ENCODE measurements at regions not wholly inside any gene's neighbourhood (a gene's known extent, or its start where the extent isn't known, plus 50 kb on each side); places are given as distances from the start of the nearest gene placed in this dataset.

DNA sequence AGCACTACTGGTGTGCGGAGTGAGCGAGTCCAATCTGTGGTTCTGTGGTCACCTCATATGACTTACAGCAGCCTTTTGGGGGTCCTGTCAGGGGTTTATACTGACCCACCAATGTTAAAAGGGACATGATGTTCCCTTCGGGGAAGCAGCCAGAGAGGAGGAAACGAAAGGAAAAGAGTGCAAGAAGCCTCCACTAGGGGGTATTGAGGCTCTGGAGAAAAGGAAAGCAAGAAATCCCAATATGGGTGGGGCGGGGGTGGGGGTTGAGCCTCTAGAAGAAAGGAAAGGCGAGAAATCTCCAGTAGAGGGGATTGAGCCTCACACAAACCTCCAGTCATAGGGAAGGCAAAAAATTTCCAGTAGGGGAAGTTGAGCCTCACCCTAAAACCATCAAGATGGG, 249.3 kb upstream of the ECI2 start:
- H3K4me1 ChIP-seq: peaks cover 0 to 2% (median 0%) of the 10 kb centered on the region in 4 donors

GRCh38 chr6:4383910-4384638, 248.7 kb upstream of the ECI2 start:
- no peak for ATAC-seq (ENCODE audit: low FRiP score in 2 of 2)
- H3K27ac ChIP-seq: no peak overlapping the region
- TF ChIP-seq, protein P1, sequence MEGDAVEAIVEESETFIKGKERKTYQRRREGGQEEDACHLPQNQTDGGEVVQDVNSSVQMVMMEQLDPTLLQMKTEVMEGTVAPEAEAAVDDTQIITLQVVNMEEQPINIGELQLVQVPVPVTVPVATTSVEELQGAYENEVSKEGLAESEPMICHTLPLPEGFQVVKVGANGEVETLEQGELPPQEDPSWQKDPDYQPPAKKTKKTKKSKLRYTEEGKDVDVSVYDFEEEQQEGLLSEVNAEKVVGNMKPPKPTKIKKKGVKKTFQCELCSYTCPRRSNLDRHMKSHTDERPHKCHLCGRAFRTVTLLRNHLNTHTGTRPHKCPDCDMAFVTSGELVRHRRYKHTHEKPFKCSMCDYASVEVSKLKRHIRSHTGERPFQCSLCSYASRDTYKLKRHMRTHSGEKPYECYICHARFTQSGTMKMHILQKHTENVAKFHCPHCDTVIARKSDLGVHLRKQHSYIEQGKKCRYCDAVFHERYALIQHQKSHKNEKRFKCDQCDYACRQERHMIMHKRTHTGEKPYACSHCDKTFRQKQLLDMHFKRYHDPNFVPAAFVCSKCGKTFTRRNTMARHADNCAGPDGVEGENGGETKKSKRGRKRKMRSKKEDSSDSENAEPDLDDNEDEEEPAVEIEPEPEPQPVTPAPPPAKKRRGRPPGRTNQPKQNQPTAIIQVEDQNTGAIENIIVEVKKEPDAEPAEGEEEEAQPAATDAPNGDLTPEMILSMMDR (IDR thresholded peaks at IDR 0.05): no peak
- TF ChIP-seq POLR2A (IDR thresholded peaks at IDR 0.05): no peak
- TF ChIP-seq POLR2AphosphoS5 (IDR thresholded peaks at IDR 0.05): no peak
- no peak for TF ChIP-seq EP300 (IDR thresholded peaks at IDR 0.05)
- H3K4me3 ChIP-seq: no peak overlapping the region
- peaks cover 0 to 2% (median 0%) of the 10 kb centered on the region in 4 donors for H3K4me1 ChIP-seq
- no peak for DNase-seq
- no peaks in the 10 kb centered on the region for H3K36me3 ChIP-seq
- 84 to 89% methylated on average over 11 of the region's 11 CpGs for WGBS, 2 donors
- H3K27me3 ChIP-seq: no peaks in the 10 kb centered on the region
- H3K9me3 ChIP-seq: peaks cover 4 to 27% (median 21%) of the 10 kb centered on the region in 4 donors

More for the DNA sequence above, 249.3 kb upstream of the ECI2 start:
- H3K27ac ChIP-seq: no peak overlapping the region
- peaks cover 4 to 27% (median 21%) of the 10 kb centered on the region in 4 donors for H3K9me3 ChIP-seq
- H3K36me3 ChIP-seq: no peaks in the 10 kb centered on the region
- DNase-seq: no peak
- WGBS, 2 donors: 88 to 91% methylated on average over 6 of the region's 6 CpGs
- H3K4me3 ChIP-seq: no peak overlapping the region
- no peak for ATAC-seq (ENCODE audit: low FRiP score in 2 of 2)
- no peaks in the 10 kb centered on the region for H3K27me3 ChIP-seq
- TF ChIP-seq POLR2AphosphoS5 (IDR thresholded peaks at IDR 0.05) (no peak), EP300 (IDR thresholded peaks at IDR 0.05) (no peak), POLR2A (IDR thresholded peaks at IDR 0.05) (no peak)
- TF ChIP-seq, protein P1 (IDR thresholded peaks at IDR 0.05): no peak

- H3K27ac ChIP-seq: no peak overlapping the region
- H3K36me3 ChIP-seq: no peaks in the 10 kb centered on the region
- TF ChIP-seq POLR2AphosphoS5 (IDR thresholded peaks at IDR 0.05) (no peak), EP300 (IDR thresholded peaks at IDR 0.05) (no peak), POLR2A (IDR thresholded peaks at IDR 0.05) (no peak)
- TF ChIP-seq, protein P1 (IDR thresholded peaks at IDR 0.05): no peak
- ATAC-seq (ENCODE audit: low FRiP score in 2 of 2): no peak
- no peaks in the 10 kb centered on the region for H3K27me3 ChIP-seq
- H3K9me3 ChIP-seq: peaks cover 4 to 27% (median 21%) of the 10 kb centered on the region in 4 donors
- 84 to 87% methylated on average over 1 to 3 of the region's 3 CpGs for WGBS, 2 donors
- no peak for DNase-seq
- H3K4me3 ChIP-seq: no peak overlapping the region
- peaks cover 0 to 2% (median 0%) of the 10 kb centered on the region in 4 donors for H3K4me1 ChIP-seq
These were observed 247.0 kb upstream of the ECI2 start for GRCh38 chr6:4382362-4382853.

GRCh38 chr6:4381381-4381780, 246.0 kb upstream of the ECI2 start:
- H3K9me3 ChIP-seq: peaks cover 4 to 27% (median 21%) of the 10 kb centered on the region in 4 donors
- H3K27ac ChIP-seq: no peak overlapping the region
- no peak overlapping the region for H3K4me3 ChIP-seq
- H3K4me1 ChIP-seq: peaks cover 0 to 2% (median 0%) of the 10 kb centered on the region in 4 donors
- H3K27me3 ChIP-seq: no peaks in the 10 kb centered on the region
- WGBS, 2 donors: 50 to 55% methylated on average over 4 of the region's 4 CpGs
- no peaks in the 10 kb centered on the region for H3K36me3 ChIP-seq
- DNase-seq: no peak
- ATAC-seq (ENCODE audit: low FRiP score in 2 of 2): no peak
- TF ChIP-seq EP300 (IDR thresholded peaks at IDR 0.05) (no peak), POLR2AphosphoS5 (IDR thresholded peaks at IDR 0.05) (no peak), POLR2A (IDR thresholded peaks at IDR 0.05) (no peak)
- TF ChIP-seq, protein P1 (IDR thresholded peaks at IDR 0.05): no peak
